C4-2B (cell line): ENCODE measurements at regions not wholly inside any gene's neighbourhood (a gene's known extent, or its start where the extent isn't known, plus 50 kb on each side); places are given as distances from the start of the nearest gene placed in this dataset.

Source experiments
- ZFX ChIP-seq: fragments of 450-650 bp; IDR thresholded peaks from 2 replicates; pipeline ENCODE4 v1.6.1; 2017
- TF ChIP-seq, protein P1 (sequence below): fragments of 450-650 bp; conservative IDR thresholded peaks from 2 replicates; pipeline ENCODE4 v1.5.1; 2017; ENCODE audit warnings: mild to moderate bottlenecking

DNA sequence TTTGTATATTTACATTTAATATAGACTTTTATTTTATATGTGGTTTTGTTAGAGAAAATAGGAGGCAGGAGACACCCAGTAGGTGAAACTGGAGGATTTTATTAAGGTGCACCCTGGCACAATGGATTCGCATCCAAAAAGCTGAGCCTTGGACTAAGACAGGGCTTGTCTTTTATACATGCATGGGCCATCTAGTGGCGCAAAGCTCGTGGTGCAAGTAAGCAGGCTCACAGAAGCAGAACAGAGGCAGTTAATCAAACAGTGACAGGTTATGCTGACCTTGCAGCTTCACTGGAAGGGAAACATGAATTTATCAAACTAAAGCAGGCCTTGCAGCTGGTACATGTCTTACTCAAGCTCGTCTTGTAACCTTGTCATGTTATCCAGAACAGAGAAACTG lies 58.8 kb upstream of the ZNF681 start:
- TF ChIP-seq, protein P1, sequence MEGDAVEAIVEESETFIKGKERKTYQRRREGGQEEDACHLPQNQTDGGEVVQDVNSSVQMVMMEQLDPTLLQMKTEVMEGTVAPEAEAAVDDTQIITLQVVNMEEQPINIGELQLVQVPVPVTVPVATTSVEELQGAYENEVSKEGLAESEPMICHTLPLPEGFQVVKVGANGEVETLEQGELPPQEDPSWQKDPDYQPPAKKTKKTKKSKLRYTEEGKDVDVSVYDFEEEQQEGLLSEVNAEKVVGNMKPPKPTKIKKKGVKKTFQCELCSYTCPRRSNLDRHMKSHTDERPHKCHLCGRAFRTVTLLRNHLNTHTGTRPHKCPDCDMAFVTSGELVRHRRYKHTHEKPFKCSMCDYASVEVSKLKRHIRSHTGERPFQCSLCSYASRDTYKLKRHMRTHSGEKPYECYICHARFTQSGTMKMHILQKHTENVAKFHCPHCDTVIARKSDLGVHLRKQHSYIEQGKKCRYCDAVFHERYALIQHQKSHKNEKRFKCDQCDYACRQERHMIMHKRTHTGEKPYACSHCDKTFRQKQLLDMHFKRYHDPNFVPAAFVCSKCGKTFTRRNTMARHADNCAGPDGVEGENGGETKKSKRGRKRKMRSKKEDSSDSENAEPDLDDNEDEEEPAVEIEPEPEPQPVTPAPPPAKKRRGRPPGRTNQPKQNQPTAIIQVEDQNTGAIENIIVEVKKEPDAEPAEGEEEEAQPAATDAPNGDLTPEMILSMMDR: peak; percentile 69
- TF ChIP-seq ZFX: no peak
